ENCODE measurements at regions not wholly inside any gene's neighbourhood (a gene's known extent, or its start where the extent isn't known, plus 50 kb on each side); places are given as distances from the start of the nearest gene placed in this dataset.

DNA sequence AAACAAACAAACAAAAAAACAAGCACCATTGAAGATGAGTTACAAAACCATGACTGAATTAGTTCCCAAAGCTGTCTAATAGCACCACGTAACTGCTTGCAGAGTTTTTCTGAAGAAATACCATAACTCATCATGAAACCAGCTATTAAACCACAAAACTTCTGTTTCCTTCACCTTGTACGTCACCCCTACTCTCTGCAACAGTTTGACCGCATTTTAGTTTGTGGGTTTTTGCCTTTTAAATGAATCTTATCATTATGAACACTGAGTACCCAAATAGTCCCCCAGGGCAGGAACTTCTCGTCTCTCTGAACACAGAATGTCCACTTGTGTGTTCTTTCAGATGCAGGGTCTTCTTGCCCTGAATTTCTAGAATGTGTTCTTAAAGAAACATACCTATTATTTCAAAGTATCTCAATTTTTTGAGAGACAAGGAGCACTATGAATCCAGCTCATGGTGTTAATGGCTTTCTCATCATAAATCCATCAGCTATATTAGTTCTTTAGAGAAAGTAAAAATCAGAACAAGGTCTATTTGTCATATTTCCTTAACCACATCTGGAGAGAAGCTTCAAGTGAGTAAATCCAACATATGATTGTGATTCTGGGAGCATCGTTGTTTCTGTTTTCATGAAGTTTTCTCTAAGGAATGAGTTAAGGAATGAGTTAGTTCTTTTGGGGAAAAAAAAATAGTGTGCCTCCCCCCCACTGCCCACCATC, 210.6 kb downstream of the AUH start:
- no peak for TF ChIP-seq CTCF (conservative IDR thresholded peaks at IDR 0.05; ENCODE audit: control insufficient read depth, insufficient read depth, low read depth, low read length)
- DNase-seq (ENCODE audit: low read depth), result peak; percentile 99
- H3K4me3 ChIP-seq (ENCODE audit: control insufficient read depth, low read depth, low read length), result no peak overlapping the region

DNA sequence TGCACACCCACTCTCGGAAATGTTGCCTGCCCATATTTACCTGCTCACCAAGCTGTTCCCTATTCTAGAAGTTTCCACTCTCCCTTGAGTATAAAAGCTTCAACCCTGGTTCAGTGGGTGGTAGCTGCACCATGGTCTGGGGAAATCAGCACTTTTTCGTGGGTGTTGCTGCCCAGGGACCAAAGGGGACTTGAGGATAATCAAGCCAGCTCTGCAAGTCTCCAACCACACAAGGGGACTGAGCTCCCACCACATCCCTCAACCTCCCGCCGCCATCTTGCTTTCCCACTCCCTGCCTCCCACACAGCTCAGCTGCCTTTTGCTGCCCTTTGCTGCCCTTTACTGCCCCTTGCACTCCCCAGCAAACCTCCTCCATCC, 210.0 kb downstream of the AUH start:
- no peak for TF ChIP-seq CTCF (conservative IDR thresholded peaks at IDR 0.05; ENCODE audit: control insufficient read depth, insufficient read depth, low read depth, low read length)
- no peak for DNase-seq (ENCODE audit: low read depth)

GRCh38 chr9:91154686-91155085, 207.0 kb downstream of the AUH start:
- no peak overlapping the region for H3K4me3 ChIP-seq (ENCODE audit: control insufficient read depth, low read depth, low read length)
- TF ChIP-seq CTCF (conservative IDR thresholded peaks at IDR 0.05; ENCODE audit: control insufficient read depth, insufficient read depth, low read depth, low read length), result no peak
- peak; percentile 27 for DNase-seq (ENCODE audit: low read depth)

More for the DNA sequence above, 210.0 kb downstream of the AUH start:
- H3K4me3 ChIP-seq (ENCODE audit: control insufficient read depth, low read depth, low read length), result no peak overlapping the region

DNA sequence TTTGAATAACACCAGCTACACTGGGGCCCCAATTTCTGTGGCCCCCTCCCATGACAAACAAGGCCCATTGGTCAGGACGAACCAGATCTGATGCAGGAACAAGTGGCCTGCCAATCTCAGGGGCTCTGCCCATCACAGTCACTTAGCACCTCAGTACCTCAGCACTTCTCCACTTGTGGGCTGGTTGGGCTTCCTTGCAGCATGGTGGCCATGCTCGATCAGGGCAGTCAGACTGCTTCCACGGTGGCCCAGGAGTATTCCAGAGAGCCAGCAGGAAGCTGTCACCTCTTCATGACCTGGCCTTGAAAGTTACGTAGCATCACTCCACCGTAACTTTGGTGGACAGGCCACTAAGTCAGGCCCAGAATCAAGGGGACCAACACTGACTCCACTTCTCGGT, 206.5 kb downstream of the AUH start:
- DNase-seq (ENCODE audit: low read depth), result no peak
- H3K4me3 ChIP-seq (ENCODE audit: control insufficient read depth, low read depth, low read length), result no peak overlapping the region
- TF ChIP-seq CTCF (conservative IDR thresholded peaks at IDR 0.05; ENCODE audit: control insufficient read depth, insufficient read depth, low read depth, low read length), result no peak

DNA sequence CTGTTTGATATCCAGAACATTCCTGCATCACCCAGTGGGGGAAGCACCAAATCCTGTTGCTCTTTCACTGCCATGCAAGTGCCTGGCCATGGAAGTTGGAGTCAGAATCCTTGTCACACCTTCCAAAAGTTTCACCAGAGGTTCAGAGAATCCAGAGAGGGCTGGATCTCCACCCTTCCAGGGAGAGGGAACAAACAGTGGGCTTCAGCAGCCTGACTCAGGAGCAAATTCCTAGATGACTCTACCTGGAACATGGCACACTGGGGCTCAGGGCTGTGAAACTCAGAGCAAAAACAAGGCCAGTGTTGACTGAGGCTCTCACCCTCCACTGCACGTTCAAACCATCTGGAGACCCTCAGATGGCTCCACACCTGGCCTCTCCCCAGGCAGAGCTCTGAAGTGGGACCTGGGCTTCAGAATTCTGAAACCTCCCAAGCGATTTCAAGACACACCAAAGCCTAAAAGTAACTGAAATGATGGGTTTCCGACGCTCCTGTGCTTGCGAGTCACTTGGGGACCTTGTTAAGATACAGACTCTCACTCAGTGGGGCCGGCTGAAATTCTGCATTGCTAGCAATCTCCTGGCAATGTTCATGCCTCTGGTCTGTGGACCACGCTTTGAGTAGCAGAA, 205.9 kb downstream of the AUH start:
- TF ChIP-seq CTCF (conservative IDR thresholded peaks at IDR 0.05; ENCODE audit: control insufficient read depth, insufficient read depth, low read depth, low read length), result no peak
- DNase-seq (ENCODE audit: low read depth), result no peak
- H3K4me3 ChIP-seq (ENCODE audit: control insufficient read depth, low read depth, low read length), result no peak overlapping the region

GRCh38 chr9:91156451-91157234, 205.1 kb downstream of the AUH start:
- DNase-seq (ENCODE audit: low read depth), result no peak
- H3K4me3 ChIP-seq (ENCODE audit: control insufficient read depth, low read depth, low read length), result no peak overlapping the region
- TF ChIP-seq CTCF (conservative IDR thresholded peaks at IDR 0.05; ENCODE audit: control insufficient read depth, insufficient read depth, low read depth, low read length), result no peak

Data from fibroblast of mammary gland (primary cell).